ENCODE measurements at regions not wholly inside any gene's neighbourhood (a gene's known extent, or its start where the extent isn't known, plus 50 kb on each side); places are given as distances from the start of the nearest gene placed in this dataset.

DNA sequence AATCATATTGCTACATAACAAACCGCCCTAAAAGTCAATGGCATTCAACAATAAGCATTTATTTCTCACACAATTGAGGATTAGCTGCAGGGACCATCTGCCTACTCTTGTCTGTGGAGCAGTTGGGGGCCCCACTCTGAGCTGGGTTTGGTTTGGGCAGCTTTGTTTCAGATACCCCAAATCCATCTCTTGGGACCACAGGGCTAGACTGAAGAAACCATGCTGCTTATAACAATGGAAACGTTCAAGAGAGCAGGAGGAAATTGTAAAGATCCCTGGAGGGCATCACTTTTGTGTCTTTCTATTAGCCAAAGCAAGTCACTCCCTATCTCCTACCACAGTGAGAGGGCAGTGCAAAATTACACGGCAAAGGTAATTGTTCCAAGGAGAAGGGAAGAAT, 146.5 kb upstream of the MGAT5 start:
- TF ChIP-seq, protein P1, sequence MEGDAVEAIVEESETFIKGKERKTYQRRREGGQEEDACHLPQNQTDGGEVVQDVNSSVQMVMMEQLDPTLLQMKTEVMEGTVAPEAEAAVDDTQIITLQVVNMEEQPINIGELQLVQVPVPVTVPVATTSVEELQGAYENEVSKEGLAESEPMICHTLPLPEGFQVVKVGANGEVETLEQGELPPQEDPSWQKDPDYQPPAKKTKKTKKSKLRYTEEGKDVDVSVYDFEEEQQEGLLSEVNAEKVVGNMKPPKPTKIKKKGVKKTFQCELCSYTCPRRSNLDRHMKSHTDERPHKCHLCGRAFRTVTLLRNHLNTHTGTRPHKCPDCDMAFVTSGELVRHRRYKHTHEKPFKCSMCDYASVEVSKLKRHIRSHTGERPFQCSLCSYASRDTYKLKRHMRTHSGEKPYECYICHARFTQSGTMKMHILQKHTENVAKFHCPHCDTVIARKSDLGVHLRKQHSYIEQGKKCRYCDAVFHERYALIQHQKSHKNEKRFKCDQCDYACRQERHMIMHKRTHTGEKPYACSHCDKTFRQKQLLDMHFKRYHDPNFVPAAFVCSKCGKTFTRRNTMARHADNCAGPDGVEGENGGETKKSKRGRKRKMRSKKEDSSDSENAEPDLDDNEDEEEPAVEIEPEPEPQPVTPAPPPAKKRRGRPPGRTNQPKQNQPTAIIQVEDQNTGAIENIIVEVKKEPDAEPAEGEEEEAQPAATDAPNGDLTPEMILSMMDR (IDR thresholded peaks at IDR 0.05): no peak
- TF ChIP-seq POLR2A (IDR thresholded peaks at IDR 0.05): no peak
